Hepatocyte (in vitro differentiated cells): ENCODE measurements at regions not wholly inside any gene's neighbourhood (a gene's known extent, or its start where the extent isn't known, plus 50 kb on each side); places are given as distances from the start of the nearest gene placed in this dataset.

Experiments
- DNase-seq: peaks from one replicate; pipeline ENCODE4 v3.0.0-alpha.2; 2016; ENCODE audit warnings: low spot score
- H2AFZ ChIP-seq: fragments of 200-600 bp; sonication (generic); 2 replicates; pipeline ENCODE4 v1.6.0; 2016; ENCODE audit warnings: antibody characterized with exemption, mild to moderate bottlenecking
- H3K27ac ChIP-seq: fragments of 200-600 bp; sonication (generic); 2 replicates; pipeline ENCODE4 v1.5.1; 2016; ENCODE audit warnings: mild to moderate bottlenecking
- H3K27me3 ChIP-seq: fragments of 200-600 bp; sonication (generic); 2 replicates; pipeline ENCODE4 v1.6.1; 2016
- H3K36me3 ChIP-seq: fragments of 200-600 bp; sonication (generic); replicated peaks from 2 replicates; pipeline ENCODE4 v1.5.1; 2016; ENCODE audit warnings: low read depth; ENCODE audit not compliant: insufficient read depth
- H3K4me1 ChIP-seq: fragments of 200-600 bp; sonication (generic); 2 replicates; pipeline ENCODE4 v1.5.1; 2016; ENCODE audit warnings: mild to moderate bottlenecking, moderate library complexity; ENCODE audit not compliant: insufficient read depth
- H3K4me2 ChIP-seq: fragments of 200-600 bp; sonication (generic); 2 replicates; pipeline ENCODE4 v1.6.0; 2016
- H3K4me3 ChIP-seq: fragments of 200-600 bp; sonication (generic); 2 replicates; pipeline ENCODE4 v1.5.1; 2016; ENCODE audit warnings: mild to moderate bottlenecking
- H3K79me2 ChIP-seq: fragments of 200-600 bp; sonication (generic); 2 replicates; pipeline ENCODE4 v1.6.0; 2017; ENCODE audit warnings: mild to moderate bottlenecking
- H3K9me2 ChIP-seq: fragments of 200-600 bp; sonication (generic); replicated peaks from 2 replicates; pipeline ENCODE4 v1.6.0; 2017; ENCODE audit warnings: mild to moderate bottlenecking; ENCODE audit not compliant: insufficient read depth
- H3K9me3 ChIP-seq: fragments of 200-600 bp; sonication (generic); 2 replicates; pipeline ENCODE4 v1.5.1; 2016; ENCODE audit warnings: low read depth, mild to moderate bottlenecking
- H4K20me1 ChIP-seq: fragments of 200-600 bp; sonication (generic); 2 replicates; pipeline ENCODE4 v1.6.0; 2016; ENCODE audit warnings: mild to moderate bottlenecking; ENCODE audit not compliant: insufficient read depth, poor library complexity, severe bottlenecking
- CTCF ChIP-seq: fragments of 200-600 bp; sonication (generic); IDR thresholded peaks from 2 replicates; pipeline ENCODE4 v1.5.1; 2016; ENCODE audit warnings: antibody characterized with exemption, mild to moderate bottlenecking; ENCODE audit not compliant: poor library complexity
- EZH2 ChIP-seq: fragments of 200-600 bp; sonication (generic); IDR thresholded peaks from 2 replicates; pipeline ENCODE4 v1.6.1; 2016; ENCODE audit warnings: antibody characterized with exemption, mild to moderate bottlenecking, borderline replicate concordance
- EZH2phosphoT487 ChIP-seq: fragments of 200-600 bp; sonication (generic); IDR thresholded peaks from one replicate; pipeline ENCODE4 v1.6.1; 2018; ENCODE audit warnings: antibody characterized with exemption, mild to moderate bottlenecking, low read depth, moderate library complexity; ENCODE audit not compliant: unreplicated experiment, severe bottlenecking
- WGBS: methylation state at CpG from one replicate; pipeline ENCODE4 v1.1.6; 2016; ENCODE audit warnings: low lambda C conversion rate; ENCODE audit errors: missing lambda C conversion rate; 5-methylcytosine and 5-hydroxymethylcytosine counted together

GRCh38 chr21:35724156-35724555 lies 336.2 kb downstream of the SETD4 start:
- no peaks in the 10 kb centered on the region for H3K79me2 ChIP-seq
- H3K4me2 ChIP-seq = no peak overlapping the region
- H4K20me1 ChIP-seq = no peaks in the 10 kb centered on the region
- H3K27me3 ChIP-seq = no peaks in the 10 kb centered on the region
- WGBS = 87% methylated on average over 4 of the region's 4 CpGs
- no peaks in the 10 kb centered on the region for H3K36me3 ChIP-seq
- no peak overlapping the region for H2AFZ ChIP-seq
- DNase-seq = no peak
- H3K4me1 ChIP-seq = no peaks in the 10 kb centered on the region
- H3K4me3 ChIP-seq = no peak overlapping the region
- H3K9me3 ChIP-seq = no peaks in the 10 kb centered on the region
- TF ChIP-seq EZH2 (no peak), CTCF (no peak), EZH2phosphoT487 (no peak)
- H3K9me2 ChIP-seq = no peaks in the 10 kb centered on the region
- H3K27ac ChIP-seq = no peak overlapping the region

- H3K4me3 ChIP-seq = no peak overlapping the region
- 68% methylated on average over 4 of the region's 4 CpGs for WGBS
- no peaks in the 10 kb centered on the region for H3K36me3 ChIP-seq
Measured at GRCh38 chr21:35721701-35722100, 338.6 kb downstream of the SETD4 start.

GRCh38 chr21:35720208-35720731 lies 340.1 kb downstream of the SETD4 start:
- Histone ChIP-seq H3K4me2 (no peak overlapping the region), H3K79me2 (no peaks in the 10 kb centered on the region), H3K4me3 (no peak overlapping the region), H3K27me3 (no peaks in the 10 kb centered on the region), H3K9me3 (no peaks in the 10 kb centered on the region), H3K9me2 (no peaks in the 10 kb centered on the region), H3K4me1 (no peaks in the 10 kb centered on the region), H2AFZ (no peak overlapping the region), H4K20me1 (no peaks in the 10 kb centered on the region), H3K27ac (no peak overlapping the region), H3K36me3 (no peaks in the 10 kb centered on the region)
- DNase-seq = no peak
- 86% methylated on average over 6 of the region's 6 CpGs for WGBS
- TF ChIP-seq CTCF (no peak), EZH2 (no peak), EZH2phosphoT487 (no peak)

More at GRCh38 chr21:35721701-35722100, 338.6 kb downstream of the SETD4 start:
- Histone ChIP-seq H3K9me2 (no peaks in the 10 kb centered on the region), H3K79me2 (no peaks in the 10 kb centered on the region), H2AFZ (no peak overlapping the region), H3K4me1 (no peaks in the 10 kb centered on the region), H3K27ac (no peak overlapping the region), H3K27me3 (no peaks in the 10 kb centered on the region), H3K9me3 (no peaks in the 10 kb centered on the region), H3K4me2 (no peak overlapping the region), H4K20me1 (no peaks in the 10 kb centered on the region)
- no peak for TF ChIP-seq EZH2phosphoT487
- no peak for DNase-seq

- 71% methylated on average over 1 of the region's 1 CpG for WGBS
- H3K27ac ChIP-seq = no peak overlapping the region
- no peak for DNase-seq
Measured at GRCh38 chr21:35719080-35719479, 341.2 kb downstream of the SETD4 start.

More at GRCh38 chr21:35719080-35719479, 341.2 kb downstream of the SETD4 start:
- H3K4me2 ChIP-seq = no peak overlapping the region
- no peaks in the 10 kb centered on the region for H4K20me1 ChIP-seq
- H3K4me3 ChIP-seq = no peak overlapping the region
- no peak overlapping the region for H2AFZ ChIP-seq
- no peaks in the 10 kb centered on the region for H3K4me1 ChIP-seq
- no peaks in the 10 kb centered on the region for H3K9me3 ChIP-seq
- H3K79me2 ChIP-seq = no peaks in the 10 kb centered on the region
- no peaks in the 10 kb centered on the region for H3K36me3 ChIP-seq
- TF ChIP-seq EZH2phosphoT487 (no peak), EZH2 (no peak), CTCF (no peak)
- no peaks in the 10 kb centered on the region for H3K9me2 ChIP-seq
- H3K27me3 ChIP-seq = no peaks in the 10 kb centered on the region
